Keratinocyte (primary cell): ENCODE measurements at regions not wholly inside any gene's neighbourhood (a gene's known extent, or its start where the extent isn't known, plus 50 kb on each side); places are given as distances from the start of the nearest gene placed in this dataset.

Experiments used
- DNase-seq: peaks from one replicate; pipeline ENCODE4 v3.0.0-alpha.2; 2011; ENCODE audit warnings: low read depth, missing footprints, low spot score
- FAIRE-seq: peaks from 2 replicates; lab custom pipeline; 2011; peaks lifted over from hg19 to GRCh38; lab: Jason Lieb, UNC
- H2AFZ ChIP-seq: 2 replicates; pipeline ENCODE4 v1.6.0; 2012; ENCODE audit warnings: low read length, control low read depth, inconsistent platforms; ENCODE audit not compliant: control insufficient read depth
- H3K27ac ChIP-seq: 2 replicates; pipeline ENCODE4 v1.5.1; 2011; ENCODE audit warnings: low read length; ENCODE audit not compliant: control insufficient read depth, insufficient read depth
- H3K27me3 ChIP-seq: 3 replicates; pipeline ENCODE4 v1.6.0; 2011; ENCODE audit warnings: low read length; ENCODE audit not compliant: control insufficient read depth, insufficient read depth; ENCODE audit errors: extremely low read depth
- H3K36me3 ChIP-seq, 2 experiments: 2 replicates in 1 of 2; 3 replicates in 1 of 2; pipeline ENCODE4 v1.5.1; 2011; ENCODE audit warnings: low read length in 2 of 2, mild to moderate bottlenecking in 1 of 2; ENCODE audit not compliant: control insufficient read depth in 2 of 2, insufficient read depth in 2 of 2; ENCODE audit errors: extremely low read depth in 1 of 2
- H3K4me1 ChIP-seq: 3 replicates; pipeline ENCODE4 v1.5.1; 2011; ENCODE audit warnings: low read length; ENCODE audit not compliant: control insufficient read depth, insufficient read depth; ENCODE audit errors: extremely low read depth
- H3K4me2 ChIP-seq: 3 replicates; pipeline ENCODE4 v1.6.0; 2011; ENCODE audit warnings: low read depth, low read length; ENCODE audit not compliant: control insufficient read depth, insufficient read depth; ENCODE audit errors: extremely low read depth
- H3K4me3 ChIP-seq, 3 experiments: fragments of 200-600 bp in 1 of 3; sonication (generic) in 1 of 3; 2 replicates in 2 of 3; 3 replicates in 1 of 3; pipeline ENCODE4 v1.5.1; 2011 to 2016; ENCODE audit warnings: low read length in 3 of 3, mild to moderate bottlenecking in 3 of 3, control low read depth in 2 of 3, inconsistent platforms in 1 of 3, low read depth in 1 of 3, mixed read lengths in 1 of 3, mixed run types in 1 of 3, moderate library complexity in 1 of 3; ENCODE audit not compliant: control insufficient read depth in 2 of 3, insufficient read depth in 2 of 3; ENCODE audit errors: extremely low read depth in 1 of 3
- H3K79me2 ChIP-seq: 2 replicates; pipeline ENCODE4 v1.6.0; 2012; ENCODE audit warnings: low read length; ENCODE audit not compliant: control insufficient read depth, insufficient read depth
- H3K9ac ChIP-seq: 3 replicates; pipeline ENCODE4 v1.6.0; 2011; ENCODE audit warnings: low read length; ENCODE audit not compliant: control insufficient read depth, insufficient read depth; ENCODE audit errors: extremely low read depth
- H3K9me1 ChIP-seq: 3 replicates; pipeline ENCODE4 v1.6.0; 2011; ENCODE audit warnings: low read length; ENCODE audit not compliant: control insufficient read depth, insufficient read depth; ENCODE audit errors: extremely low read depth
- H3K9me3 ChIP-seq: 2 replicates; pipeline ENCODE4 v1.5.1; 2012; ENCODE audit warnings: low read depth, low read length; ENCODE audit not compliant: control insufficient read depth
- H4K20me1 ChIP-seq: 3 replicates; pipeline ENCODE4 v1.6.0; 2011; ENCODE audit warnings: low read length; ENCODE audit not compliant: control insufficient read depth, insufficient read depth; ENCODE audit errors: extremely low read depth
- CTCF ChIP-seq, 3 experiments: IDR thresholded peaks in 1 of 3; conservative IDR thresholded peaks in 1 of 3; optimal IDR thresholded peaks in 1 of 3; 2 replicates in 2 of 3; 3 replicates in 1 of 3; pipeline versions ENCODE3 to v1.5.1; 2011; ENCODE audit warnings: low read length in 3 of 3, mild to moderate bottlenecking in 3 of 3, moderate library complexity in 2 of 3, control low read depth in 1 of 3, inconsistent platforms in 1 of 3; ENCODE audit not compliant: insufficient read depth in 2 of 3; ENCODE audit errors: extremely low read depth in 1 of 3
- EZH2 ChIP-seq: IDR thresholded peaks from one replicate; pipeline ENCODE4 v1.6.1; 2012; ENCODE audit warnings: inconsistent platforms, mild to moderate bottlenecking, low read length, moderate library complexity
- dilution Hi-C: fragments of 300-500 bp; cut with MboI; formaldehyde crosslinking; loops from one replicate; pipeline ENCODE4 v1.7.0; 2020; ENCODE audit warnings: low sequenced_read_pairs; ENCODE audit not compliant: extremely low pct_ligation_motif_present

GRCh38 chr14:39681782-39682399 is 249.7 kb upstream of the FBXO33 start:
- Histone ChIP-seq H3K9ac (no peak overlapping the region), H3K79me2 (no peaks in the 10 kb centered on the region), H3K27me3 (no peaks in the 10 kb centered on the region), H3K9me3 (no peaks in the 10 kb centered on the region), H3K4me3 (no peak overlapping the region), H3K4me1 (no peaks in the 10 kb centered on the region), H2AFZ (no peak overlapping the region), H3K4me2 (no peak overlapping the region), H3K9me1 (no peaks in the 10 kb centered on the region), H3K36me3 (no peaks in the 10 kb centered on the region), H4K20me1 (no peaks in the 10 kb centered on the region), H3K27ac (no peak overlapping the region)
- no peak for TF ChIP-seq CTCF (optimal IDR thresholded peaks at IDR 0.05 in 1 of 3, IDR thresholded peaks at IDR 0.05 in 1 of 3, conservative IDR thresholded peaks at IDR 0.05 in 1 of 3; ENCODE audit: extremely low read depth in 1 of 3, insufficient read depth in 2 of 3, low read length in 3 of 3)
- TF ChIP-seq EZH2: no peak
- DNase-seq (no peak), FAIRE-seq (no peak)
- dilution Hi-C loops: no loop called here

- DNase-seq: no peak
These were observed 248.5 kb upstream of the FBXO33 start for GRCh38 chr14:39680777-39681176.

More at GRCh38 chr14:39680777-39681176, 248.5 kb upstream of the FBXO33 start:
- no peaks in the 10 kb centered on the region for H3K36me3 ChIP-seq
- H3K27ac ChIP-seq: no peak overlapping the region
- no peaks in the 10 kb centered on the region for H3K9me3 ChIP-seq
- FAIRE-seq: no peak
- no peaks in the 10 kb centered on the region for H3K9me1 ChIP-seq
- H3K9ac ChIP-seq: no peak overlapping the region
- H3K4me2 ChIP-seq: no peak overlapping the region
- dilution Hi-C loops: no loop called here
- no peak for TF ChIP-seq EZH2
- no peak for TF ChIP-seq CTCF (optimal IDR thresholded peaks at IDR 0.05 in 1 of 3, IDR thresholded peaks at IDR 0.05 in 1 of 3, conservative IDR thresholded peaks at IDR 0.05 in 1 of 3; ENCODE audit: extremely low read depth in 1 of 3, insufficient read depth in 2 of 3, low read length in 3 of 3)
- H3K27me3 ChIP-seq: no peaks in the 10 kb centered on the region
- no peaks in the 10 kb centered on the region for H3K79me2 ChIP-seq
- H3K4me3 ChIP-seq: no peak overlapping the region
- H3K4me1 ChIP-seq: no peaks in the 10 kb centered on the region
- no peaks in the 10 kb centered on the region for H4K20me1 ChIP-seq
- no peak overlapping the region for H2AFZ ChIP-seq
